Naive thymus-derived CD4-positive, alpha-beta T cell (primary cell): ENCODE measurements at regions not wholly inside any gene's neighbourhood (a gene's known extent, or its start where the extent isn't known, plus 50 kb on each side); places are given as distances from the start of the nearest gene placed in this dataset.
A peak's percentile ranks its signal among the peaks of the same experiment; 100 is the strongest.

Experiments
- ATAC-seq: fragments of 150-1000 bp; cut with Tn5 transposase; 2 replicates; pipeline ENCODE4 v1.10.0; 2021; ENCODE audit warnings: mild to moderate bottlenecking, moderate library complexity
- CTCF ChIA-PET: fragments of 350-600 bp; sonication (Branson Sonifier 250); formaldehyde crosslinking; loops from one replicate; lab custom pipeline; 2021; ENCODE audit warnings: antibody characterized with exemption; lab: Charles Lee
- POLR2A ChIA-PET: fragments of 350-600 bp; sonication (Branson Sonifier 250); formaldehyde crosslinking; loops from one replicate; lab custom pipeline; 2021; ENCODE audit warnings: antibody characterized with exemption, inconsistent platforms; lab: Charles Lee
- DNase-seq, 9 donors: peaks; one replicate each; pipeline versions ENCODE4 v3.0.0 to v3.0.0-alpha.2; 2020 to 2022; ENCODE audit warnings: mixed read lengths in 1 of 9
- H3K27ac ChIP-seq: one replicate; pipeline ENCODE4 v1.7.0; 2013; ENCODE audit warnings: mild to moderate bottlenecking, low read depth, low read length, moderate library complexity
- H3K27me3 ChIP-seq, 2 donors: one replicate each; pipeline ENCODE4 v1.7.0; 2013; ENCODE audit warnings: low read length in 2 of 2, mild to moderate bottlenecking in 2 of 2, moderate library complexity in 2 of 2; ENCODE audit not compliant: control insufficient read depth in 2 of 2, insufficient read depth in 2 of 2
- H3K36me3 ChIP-seq, 3 experiments: 1 replicate in 2 of 3; 2 replicates in 1 of 3; pipeline ENCODE4 v1.7.0; 2013; ENCODE audit warnings: low read length in 3 of 3, mild to moderate bottlenecking in 3 of 3, moderate library complexity in 1 of 3; ENCODE audit not compliant: insufficient read depth in 3 of 3, control insufficient read depth in 2 of 3
- H3K4me1 ChIP-seq, 2 donors: one replicate each; pipeline ENCODE4 v1.7.0; 2013; ENCODE audit warnings: low read length in 2 of 2, mild to moderate bottlenecking in 2 of 2, moderate library complexity in 1 of 2; ENCODE audit not compliant: control insufficient read depth in 2 of 2, insufficient read depth in 2 of 2
- H3K4me3 ChIP-seq: 2 replicates; pipeline ENCODE4 v1.7.0; 2013; ENCODE audit warnings: mild to moderate bottlenecking, low read length
- H3K9me3 ChIP-seq, 3 experiments: 1 replicate in 2 of 3; 2 replicates in 1 of 3; pipeline ENCODE4 v1.7.0; 2013; ENCODE audit warnings: low read length in 3 of 3; ENCODE audit not compliant: control insufficient read depth in 2 of 3
- H3K27ac Mint-ChIP-seq, 9 donors: one replicate each; pipeline ENCODE4 v1.8.0; 2020 to 2022; ENCODE audit warnings: mixed read lengths in 9 of 9, mild to moderate bottlenecking in 8 of 9, moderate library complexity in 5 of 9, inconsistent platforms in 2 of 9
- H3K27me3 Mint-ChIP-seq, 5 donors: one replicate each; pipeline ENCODE4 v1.8.0; 2021 to 2022; ENCODE audit warnings: mixed read lengths in 5 of 5, mild to moderate bottlenecking in 1 of 5
- H3K36me3 Mint-ChIP-seq, 5 donors: one replicate each; pipeline ENCODE4 v1.8.0; 2020 to 2022; ENCODE audit warnings: mixed read lengths in 5 of 5, mild to moderate bottlenecking in 3 of 5, inconsistent platforms in 1 of 5
- H3K4me1 Mint-ChIP-seq, 7 donors: one replicate each; pipeline ENCODE4 v1.8.0; 2020 to 2022; ENCODE audit warnings: mixed read lengths in 7 of 7, mild to moderate bottlenecking in 3 of 7, inconsistent platforms in 1 of 7
- H3K4me3 Mint-ChIP-seq, 10 donors: one replicate each; pipeline ENCODE4 v1.8.0; 2020 to 2022; ENCODE audit warnings: mild to moderate bottlenecking in 10 of 10, mixed read lengths in 10 of 10, moderate library complexity in 6 of 10, inconsistent platforms in 2 of 10
- H3K9me3 Mint-ChIP-seq, 11 donors: one replicate each; pipeline ENCODE4 v1.8.0; 2020 to 2022; ENCODE audit warnings: mixed read lengths in 11 of 11, mild to moderate bottlenecking in 4 of 11, inconsistent platforms in 1 of 11, moderate library complexity in 1 of 11
- intact Hi-C, 2 donors: fragments of 100-400 bp; cut with micrococcal nuclease; formaldehyde crosslinking; loops; one replicate each; pipeline ENCODE4 v1.15.1; 2023

DNA sequence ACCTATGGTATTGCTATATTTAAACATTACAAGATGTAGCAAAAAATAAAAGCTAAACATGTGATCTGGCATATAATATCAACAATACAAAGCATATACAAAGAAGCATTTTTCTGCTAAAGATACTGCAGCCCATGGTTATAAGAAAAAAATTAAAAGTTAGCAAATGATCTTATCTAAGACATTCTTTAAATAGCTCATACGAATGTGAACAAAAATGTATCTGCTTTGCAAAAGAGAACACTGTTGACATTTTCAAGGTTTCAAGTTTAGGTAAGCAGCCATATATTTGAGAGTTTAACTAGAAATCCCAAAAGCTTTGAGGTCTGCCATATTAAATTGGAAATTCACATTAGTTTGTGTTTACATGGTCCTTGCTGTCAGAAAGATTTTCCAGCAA, 301.0 kb upstream of the SLC39A10 start:
- Histone ChIP-seq H3K4me1 (peaks cover 0 to 5% of the 10 kb centered on the region in 2 donors), H3K9me3 (no peaks in the 10 kb centered on the region), H3K27me3 (no peaks in the 10 kb centered on the region), H3K4me3 (no peak overlapping the region), H3K36me3 (no peaks in the 10 kb centered on the region), H3K27ac (no peak overlapping the region)
- peaks cover 0 to 28% (median 16%) of the 10 kb centered on the region in 7 donors for H3K4me1 Mint-ChIP-seq
- ChIA-PET POLR2A (no interaction called here), CTCF (interaction anchor here (1.2 kb wide), 1 partner anchor 35 kb away, joined by 4 read pairs; no protein-coding TSS in a partner anchor)
- DNase-seq (no peak), ATAC-seq (no peak)
- H3K36me3 Mint-ChIP-seq = peaks cover 0 to 8% (median 0%) of the 10 kb centered on the region in 5 donors
- H3K27ac Mint-ChIP-seq = no peak overlapping the region
- intact Hi-C loops = no loop called here
- no peak overlapping the region for H3K4me3 Mint-ChIP-seq
- H3K27me3 Mint-ChIP-seq = no peaks in the 10 kb centered on the region
- peaks cover 0 to 10% (median 0%) of the 10 kb centered on the region in 11 donors for H3K9me3 Mint-ChIP-seq

DNA sequence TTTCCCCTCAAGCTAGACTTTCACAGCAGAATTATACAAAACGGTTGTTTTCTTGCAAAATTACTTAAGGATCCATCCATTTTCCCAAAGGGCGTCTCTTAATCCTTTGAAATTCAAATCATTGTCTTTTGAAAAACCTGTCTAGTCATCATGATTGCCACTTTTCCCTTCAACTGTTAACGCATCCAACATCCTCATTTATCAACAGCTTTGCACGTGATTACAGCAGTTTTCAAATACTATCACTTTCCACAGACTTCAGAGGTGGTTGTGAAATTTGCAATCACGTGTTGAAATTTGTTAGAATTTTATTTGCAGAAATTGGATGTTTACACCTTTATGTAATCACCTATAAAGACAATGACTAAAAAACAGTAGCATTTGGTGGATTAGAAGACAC, 304.4 kb upstream of the SLC39A10 start:
- H3K36me3 Mint-ChIP-seq = peaks cover 0 to 14% (median 0%) of the 10 kb centered on the region in 5 donors
- Histone ChIP-seq H3K9me3 (no peaks in the 10 kb centered on the region), H3K4me1 (no peaks in the 10 kb centered on the region), H3K4me3 (no peak overlapping the region), H3K36me3 (no peaks in the 10 kb centered on the region), H3K27ac (no peak overlapping the region), H3K27me3 (no peaks in the 10 kb centered on the region)
- no peak overlapping the region for H3K4me3 Mint-ChIP-seq
- no peaks in the 10 kb centered on the region for H3K27me3 Mint-ChIP-seq
- POLR2A ChIA-PET = no interaction called here
- no peak for DNase-seq
- H3K9me3 Mint-ChIP-seq = peaks cover 0 to 15% (median 4%) of the 10 kb centered on the region in 11 donors
- intact Hi-C loops = no loop called here
- no peak overlapping the region for H3K27ac Mint-ChIP-seq
- ATAC-seq = no peak
- CTCF ChIA-PET = no interaction called here
- H3K4me1 Mint-ChIP-seq = peaks cover 0 to 5% (median 0%) of the 10 kb centered on the region in 7 donors

DNA sequence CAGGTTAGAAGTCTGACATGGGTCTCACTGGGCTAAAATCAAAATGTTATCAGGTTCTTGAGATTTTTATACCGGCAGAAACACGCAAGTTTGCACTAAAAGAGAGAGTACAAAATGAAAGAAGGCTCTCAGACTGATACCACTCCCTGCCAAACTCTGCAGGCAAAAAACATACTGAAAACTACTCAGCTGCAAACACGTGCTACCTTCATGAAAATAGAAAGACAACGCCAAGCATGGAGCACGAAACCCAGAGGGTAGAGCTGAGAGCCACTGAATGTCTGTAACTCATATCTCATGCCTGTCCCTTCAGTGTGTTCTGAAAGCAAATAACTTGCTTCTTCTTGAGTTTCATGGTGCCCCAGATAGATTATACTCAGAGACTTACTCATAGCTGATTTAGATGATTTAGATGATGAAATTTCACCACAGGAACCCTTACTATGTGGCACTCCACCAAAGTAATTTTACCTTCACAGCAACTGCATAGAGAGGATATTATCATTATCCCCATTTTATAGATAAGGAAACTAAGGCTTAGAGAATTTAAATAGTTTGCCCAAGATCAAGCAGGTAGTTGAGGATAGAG, 313.0 kb upstream of the SLC39A10 start:
- no peaks in the 10 kb centered on the region for H3K27me3 Mint-ChIP-seq
- intact Hi-C loops = no loop called here
- ATAC-seq (no peak), DNase-seq (no peak)
- peaks cover 0 to 17% (median 0%) of the 10 kb centered on the region in 5 donors for H3K36me3 Mint-ChIP-seq
- Histone ChIP-seq H3K4me1 (no peaks in the 10 kb centered on the region), H3K9me3 (no peaks in the 10 kb centered on the region), H3K27ac (no peak overlapping the region), H3K27me3 (no peaks in the 10 kb centered on the region), H3K4me3 (no peak overlapping the region), H3K36me3 (no peaks in the 10 kb centered on the region)
- H3K4me3 Mint-ChIP-seq = no peak overlapping the region
- H3K4me1 Mint-ChIP-seq = peaks cover 0 to 3% (median 0%) of the 10 kb centered on the region in 7 donors
- peaks cover 0 to 15% (median 0%) of the 10 kb centered on the region in 11 donors for H3K9me3 Mint-ChIP-seq
- ChIA-PET POLR2A (no interaction called here), CTCF (no interaction called here)
- H3K27ac Mint-ChIP-seq = no peak overlapping the region

DNA sequence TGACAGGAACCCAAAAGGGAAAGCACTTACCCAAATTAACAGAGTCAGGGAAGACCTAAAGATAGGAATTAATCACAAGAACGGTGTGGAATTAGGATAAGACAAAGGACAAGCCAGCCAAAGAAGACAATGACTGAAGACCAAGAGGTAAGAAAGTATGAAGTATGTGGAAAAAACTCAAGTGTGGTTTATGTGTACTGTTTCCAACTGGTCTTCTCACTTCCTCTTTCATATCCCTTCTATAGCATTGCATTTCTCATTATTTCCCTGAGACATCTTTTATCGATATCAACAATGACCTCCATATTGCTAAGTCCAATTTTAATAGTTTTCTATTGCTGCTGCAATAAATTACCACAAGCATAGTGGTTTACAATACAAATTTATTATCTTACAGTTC, 313.5 kb upstream of the SLC39A10 start:
- DNase-seq (no peak), ATAC-seq (no peak)
- no peak overlapping the region for H3K27ac ChIP-seq

DNA sequence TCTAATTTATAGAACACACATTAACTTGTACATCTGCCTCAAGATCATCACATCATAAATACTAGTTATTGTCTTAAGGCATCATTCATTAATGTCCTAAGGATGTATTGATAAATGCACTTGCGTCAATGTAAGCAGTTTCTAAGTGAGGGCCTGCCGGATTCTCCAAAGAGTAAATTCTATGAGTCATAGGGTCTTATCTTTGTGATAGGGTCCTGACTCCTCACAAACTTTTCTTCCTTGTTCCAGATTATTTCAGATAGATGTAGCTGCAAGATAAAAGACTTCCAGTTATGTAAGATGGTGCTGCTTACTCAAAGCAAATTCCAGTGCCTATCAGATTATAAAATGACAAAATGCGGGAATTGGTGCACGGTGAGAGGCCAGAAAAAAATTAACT, 315.0 kb upstream of the SLC39A10 start:
- POLR2A ChIA-PET = no interaction called here
- ATAC-seq = no peak
- Mint-ChIP-seq H3K4me3 (no peak overlapping the region), H3K4me1 (peaks cover 0 to 8% (median 0%) of the 10 kb centered on the region in 7 donors), H3K9me3 (peaks cover 0 to 15% (median 0%) of the 10 kb centered on the region in 11 donors), H3K36me3 (peaks cover 0 to 18% (median 0%) of the 10 kb centered on the region in 5 donors), H3K27me3 (no peaks in the 10 kb centered on the region), H3K27ac (no peak overlapping the region)
- H3K27me3 ChIP-seq = no peaks in the 10 kb centered on the region
- no peak overlapping the region for H3K27ac ChIP-seq
- no peaks in the 10 kb centered on the region for H3K4me1 ChIP-seq
- intact Hi-C loops = no loop called here
- CTCF ChIA-PET = no interaction called here
- H3K36me3 ChIP-seq = no peaks in the 10 kb centered on the region
- no peak for DNase-seq
- no peak overlapping the region for H3K4me3 ChIP-seq
- H3K9me3 ChIP-seq = no peaks in the 10 kb centered on the region

More for the DNA sequence above, 313.5 kb upstream of the SLC39A10 start:
- H3K27me3 Mint-ChIP-seq = no peaks in the 10 kb centered on the region
- Histone ChIP-seq H3K4me1 (no peaks in the 10 kb centered on the region), H3K9me3 (no peaks in the 10 kb centered on the region), H3K27me3 (no peaks in the 10 kb centered on the region), H3K36me3 (no peaks in the 10 kb centered on the region), H3K4me3 (no peak overlapping the region)
- H3K4me3 Mint-ChIP-seq = no peak overlapping the region
- H3K36me3 Mint-ChIP-seq = peaks cover 0 to 16% (median 0%) of the 10 kb centered on the region in 5 donors
- intact Hi-C loops = no loop called here
- ChIA-PET CTCF (no interaction called here), POLR2A (no interaction called here)
- peak overlapping the region in 1 of 9 donors; percentile 37 for H3K27ac Mint-ChIP-seq
- H3K9me3 Mint-ChIP-seq = peaks cover 0 to 15% (median 0%) of the 10 kb centered on the region in 11 donors
- H3K4me1 Mint-ChIP-seq = peaks cover 0 to 3% (median 0%) of the 10 kb centered on the region in 7 donors

DNA sequence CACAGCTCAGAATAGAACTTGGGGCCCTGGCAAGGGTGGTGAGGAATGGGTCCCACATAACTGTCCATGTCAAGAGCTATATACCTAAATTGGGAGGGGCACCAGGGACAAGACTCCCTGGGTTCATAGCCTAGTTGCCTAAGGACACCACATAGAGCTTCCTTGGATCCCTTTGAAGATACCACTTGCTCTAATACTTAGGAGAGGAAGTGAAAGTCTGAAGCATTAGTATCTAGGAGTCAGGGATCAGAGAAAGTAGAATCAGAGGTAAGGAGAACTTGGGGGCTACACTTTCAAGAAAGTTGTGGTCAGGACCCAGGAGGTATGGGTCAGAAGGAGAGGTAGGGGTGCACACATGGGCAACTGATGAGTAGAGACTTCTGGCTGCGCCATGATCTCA, 318.2 kb upstream of the SLC39A10 start:
- peaks cover 0 to 17% (median 4%) of the 10 kb centered on the region in 5 donors for H3K36me3 Mint-ChIP-seq

DNA sequence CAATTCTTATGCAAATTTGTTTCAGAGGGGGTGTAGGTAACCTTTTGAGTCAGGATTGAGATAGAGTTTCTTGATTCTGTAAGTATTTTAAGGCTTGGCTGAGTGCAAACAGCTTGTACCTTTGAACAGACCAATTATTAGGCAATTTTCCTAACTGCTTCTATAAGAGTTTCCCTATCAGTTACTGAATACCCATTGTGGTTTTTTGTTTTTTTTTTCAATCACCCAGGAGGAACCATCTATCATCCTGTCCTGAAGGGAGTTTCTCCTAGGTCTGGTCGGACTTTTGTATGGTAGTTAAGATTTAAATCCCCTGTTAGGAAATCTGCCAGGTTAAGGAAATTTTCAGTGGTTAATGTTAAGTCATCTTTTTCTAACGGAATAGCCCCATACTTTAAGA, 319.4 kb upstream of the SLC39A10 start:
- H3K4me3 Mint-ChIP-seq = no peak overlapping the region
- H3K27me3 Mint-ChIP-seq = no peaks in the 10 kb centered on the region
- DNase-seq (no peak), ATAC-seq (no peak)
- H3K27me3 ChIP-seq = no peaks in the 10 kb centered on the region
- H3K9me3 ChIP-seq = no peaks in the 10 kb centered on the region
- H3K27ac ChIP-seq = no peak overlapping the region
- no peaks in the 10 kb centered on the region for H3K36me3 ChIP-seq
- ChIA-PET POLR2A (no interaction called here), CTCF (no interaction called here)
- no peak overlapping the region for H3K4me3 ChIP-seq
- peaks cover 0 to 21% (median 0%) of the 10 kb centered on the region in 11 donors for H3K9me3 Mint-ChIP-seq
- H3K27ac Mint-ChIP-seq = no peak overlapping the region
- H3K4me1 ChIP-seq = no peaks in the 10 kb centered on the region
- H3K4me1 Mint-ChIP-seq = peaks cover 0 to 8% (median 0%) of the 10 kb centered on the region in 7 donors
- peaks cover 0 to 19% (median 4%) of the 10 kb centered on the region in 5 donors for H3K36me3 Mint-ChIP-seq
- intact Hi-C loops = no loop called here

More for the DNA sequence above, 318.2 kb upstream of the SLC39A10 start:
- Histone ChIP-seq H3K27me3 (no peaks in the 10 kb centered on the region), H3K36me3 (no peaks in the 10 kb centered on the region), H3K9me3 (no peaks in the 10 kb centered on the region), H3K27ac (no peak overlapping the region), H3K4me3 (no peak overlapping the region), H3K4me1 (no peaks in the 10 kb centered on the region)
- peaks cover 0 to 19% (median 0%) of the 10 kb centered on the region in 11 donors for H3K9me3 Mint-ChIP-seq
- H3K4me3 Mint-ChIP-seq = no peak overlapping the region
- intact Hi-C loops = no loop called here
- no peak overlapping the region for H3K27ac Mint-ChIP-seq
- ChIA-PET CTCF (interaction anchor here (1.2 kb wide), 1 partner anchor 20 kb away, joined by 4 read pairs; no protein-coding TSS in a partner anchor), POLR2A (no interaction called here)
- H3K27me3 Mint-ChIP-seq = no peaks in the 10 kb centered on the region
- no peak for ATAC-seq
- DNase-seq = no peak
- peaks cover 0 to 8% (median 0%) of the 10 kb centered on the region in 7 donors for H3K4me1 Mint-ChIP-seq
